CD4-positive, alpha-beta memory T cell (primary cell): ENCODE measurements at regions not wholly inside any gene's neighbourhood (a gene's known extent, or its start where the extent isn't known, plus 50 kb on each side); places are given as distances from the start of the nearest gene placed in this dataset.

ENCODE experiments used
- CTCF ChIA-PET: fragments of 350-600 bp; sonication (Branson Sonifier 250); formaldehyde crosslinking; loops from one replicate; lab custom pipeline; 2021; ENCODE audit warnings: inconsistent platforms; ENCODE audit not compliant: partially characterized antibody; lab: Charles Lee
- POLR2A ChIA-PET: fragments of 350-600 bp; sonication (Branson Sonifier 250); formaldehyde crosslinking; loops from one replicate; lab custom pipeline; 2021; ENCODE audit not compliant: partially characterized antibody; lab: Charles Lee
- DNase-seq, 5 donors: peaks; one replicate each; pipeline versions ENCODE4 v3.0.0 to v3.0.0-alpha.2; 2020 to 2022; ENCODE audit warnings: mixed read lengths in 1 of 5
- H3K27ac ChIP-seq: one replicate; pipeline ENCODE4 v1.7.0; 2013; ENCODE audit warnings: low read depth, low read length
- H3K27me3 ChIP-seq: 2 replicates; pipeline ENCODE4 v1.7.0; 2013; ENCODE audit warnings: mild to moderate bottlenecking, low read length, moderate library complexity; ENCODE audit not compliant: insufficient read depth
- H3K36me3 ChIP-seq: 2 replicates; pipeline ENCODE4 v1.7.0; 2013; ENCODE audit warnings: mild to moderate bottlenecking, low read length, moderate library complexity; ENCODE audit not compliant: insufficient read depth
- H3K4me1 ChIP-seq: 2 replicates; pipeline ENCODE4 v1.7.0; 2013; ENCODE audit warnings: mild to moderate bottlenecking, low read length, moderate library complexity; ENCODE audit not compliant: insufficient read depth
- H3K4me3 ChIP-seq, 2 donors: one replicate each; pipeline ENCODE4 v1.7.0; 2013; ENCODE audit warnings: low read length in 2 of 2, mild to moderate bottlenecking in 1 of 2
- H3K9me3 ChIP-seq, 2 donors: one replicate each; pipeline ENCODE4 v1.7.0; 2013; ENCODE audit warnings: low read length in 2 of 2, control low read depth in 1 of 2; ENCODE audit not compliant: control insufficient read depth in 1 of 2
- H3K27ac Mint-ChIP-seq, 7 donors: one replicate each; pipeline ENCODE4 v1.8.0; 2020 to 2021; ENCODE audit warnings: mixed read lengths in 7 of 7, mild to moderate bottlenecking in 6 of 7, inconsistent platforms in 3 of 7, moderate library complexity in 3 of 7
- H3K27me3 Mint-ChIP-seq, 2 donors: one replicate each; pipeline ENCODE4 v1.8.0; 2020 to 2021; ENCODE audit warnings: mixed read lengths in 2 of 2
- H3K36me3 Mint-ChIP-seq, 2 donors: one replicate each; pipeline ENCODE4 v1.8.0; 2020 to 2021; ENCODE audit warnings: mixed read lengths in 2 of 2, inconsistent platforms in 1 of 2, mild to moderate bottlenecking in 1 of 2
- H3K4me1 Mint-ChIP-seq, 4 donors: one replicate each; pipeline ENCODE4 v1.8.0; 2020 to 2021; ENCODE audit warnings: mixed read lengths in 4 of 4, mild to moderate bottlenecking in 1 of 4
- H3K4me3 Mint-ChIP-seq, 8 donors: one replicate each; pipeline ENCODE4 v1.8.0; 2020 to 2021; ENCODE audit warnings: mixed read lengths in 8 of 8, mild to moderate bottlenecking in 7 of 8, moderate library complexity in 6 of 8, inconsistent platforms in 3 of 8
- H3K9me3 Mint-ChIP-seq, 8 donors: one replicate each; pipeline ENCODE4 v1.8.0; 2020 to 2021; ENCODE audit warnings: mixed read lengths in 8 of 8, mild to moderate bottlenecking in 5 of 8, inconsistent platforms in 3 of 8, moderate library complexity in 1 of 8
- intact Hi-C: fragments of 100-400 bp; cut with micrococcal nuclease; formaldehyde crosslinking; loops from one replicate; pipeline ENCODE4 v1.15.1; 2023

GRCh38 chr1:11387829-11388228 is 91.1 kb upstream of the DISP3 start:
- Histone ChIP-seq H3K27me3 (no peaks in the 10 kb centered on the region), H3K36me3 (no peaks in the 10 kb centered on the region)

GRCh38 chr1:11388617-11389016 is 90.3 kb upstream of the DISP3 start:
- CTCF ChIA-PET: no interaction called here
- POLR2A ChIA-PET: no interaction called here
- DNase-seq: no peak
- peaks cover 11 to 20% (median 13%) of the 10 kb centered on the region in 4 donors for H3K4me1 Mint-ChIP-seq
- Histone ChIP-seq H3K36me3 (no peaks in the 10 kb centered on the region), H3K27me3 (no peaks in the 10 kb centered on the region), H3K4me1 (peaks cover 13% of the 10 kb centered on the region), H3K4me3 (no peak overlapping the region), H3K9me3 (no peaks in the 10 kb centered on the region), H3K27ac (no peak overlapping the region)
- H3K36me3 Mint-ChIP-seq: no peaks in the 10 kb centered on the region
- no peak overlapping the region for H3K4me3 Mint-ChIP-seq
- H3K27ac Mint-ChIP-seq: peak overlapping the region in 1 of 7 donors; percentile 48
- H3K27me3 Mint-ChIP-seq: peaks cover 0 to 2% of the 10 kb centered on the region in 2 donors
- intact Hi-C loops: no loop called here
- H3K9me3 Mint-ChIP-seq: no peaks in the 10 kb centered on the region

More at GRCh38 chr1:11387829-11388228, 91.1 kb upstream of the DISP3 start:
- Mint-ChIP-seq H3K27me3 (peaks cover 0 to 2% of the 10 kb centered on the region in 2 donors), H3K4me3 (no peak overlapping the region), H3K36me3 (no peaks in the 10 kb centered on the region), H3K9me3 (no peaks in the 10 kb centered on the region), H3K4me1 (peaks cover 18 to 23% (median 19%) of the 10 kb centered on the region in 4 donors), H3K27ac (no peak overlapping the region)
- Histone ChIP-seq H3K27ac (no peak overlapping the region), H3K9me3 (no peaks in the 10 kb centered on the region), H3K4me3 (no peak overlapping the region), H3K4me1 (peaks cover 20% of the 10 kb centered on the region)
- ChIA-PET POLR2A (no interaction called here), CTCF (no interaction called here)
- no peak for DNase-seq
- intact Hi-C loops: no loop called here

GRCh38 chr1:11391327-11391726 is 87.6 kb upstream of the DISP3 start:
- H3K4me1 ChIP-seq: no peaks in the 10 kb centered on the region
- intact Hi-C loops: no loop called here
- no peak overlapping the region for H3K4me3 ChIP-seq
- H3K36me3 ChIP-seq: no peaks in the 10 kb centered on the region
- no peak overlapping the region for H3K27ac ChIP-seq
- no peak overlapping the region for H3K4me3 Mint-ChIP-seq
- CTCF ChIA-PET: no interaction called here
- no peak overlapping the region for H3K27ac Mint-ChIP-seq
- no peaks in the 10 kb centered on the region for H3K36me3 Mint-ChIP-seq
- H3K9me3 Mint-ChIP-seq: no peaks in the 10 kb centered on the region
- H3K27me3 ChIP-seq: no peaks in the 10 kb centered on the region
- POLR2A ChIA-PET: no interaction called here
- H3K9me3 ChIP-seq: no peaks in the 10 kb centered on the region
- H3K4me1 Mint-ChIP-seq: peaks cover 0 to 14% (median 4%) of the 10 kb centered on the region in 4 donors
- no peak for DNase-seq
- peaks cover 2 to 8% of the 10 kb centered on the region in 2 donors for H3K27me3 Mint-ChIP-seq

DNA sequence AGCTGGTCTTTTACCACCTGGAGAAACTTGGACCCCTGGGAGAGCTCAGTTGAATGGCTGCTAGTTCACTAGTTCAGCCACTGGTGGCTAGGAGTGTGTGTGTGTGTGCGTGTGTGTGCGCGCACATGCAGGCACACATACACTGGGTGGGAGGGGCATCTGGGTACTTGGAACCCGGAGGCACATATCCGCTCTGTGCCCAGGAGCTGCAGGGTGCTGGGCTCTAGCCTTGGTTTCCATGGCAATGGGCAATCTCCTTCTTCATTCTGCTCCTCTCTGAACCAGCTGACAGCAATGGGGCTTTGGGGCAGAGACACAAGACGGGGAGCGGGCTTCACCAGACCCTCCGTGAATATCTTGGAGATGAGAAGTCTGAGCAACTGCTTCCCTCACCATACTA is 87.1 kb upstream of the DISP3 start:
- Histone ChIP-seq H3K9me3 (no peaks in the 10 kb centered on the region), H3K4me3 (no peak overlapping the region), H3K27ac (no peak overlapping the region), H3K36me3 (no peaks in the 10 kb centered on the region), H3K4me1 (no peaks in the 10 kb centered on the region), H3K27me3 (no peaks in the 10 kb centered on the region)
- Mint-ChIP-seq H3K9me3 (no peaks in the 10 kb centered on the region), H3K27me3 (peaks cover 2 to 8% of the 10 kb centered on the region in 2 donors), H3K4me1 (peaks cover 0 to 14% (median 4%) of the 10 kb centered on the region in 4 donors), H3K27ac (no peak overlapping the region), H3K4me3 (no peak overlapping the region), H3K36me3 (no peaks in the 10 kb centered on the region)
- POLR2A ChIA-PET: no interaction called here
- CTCF ChIA-PET: no interaction called here
- intact Hi-C loops: no loop called here
- DNase-seq: no peak

GRCh38 chr1:11394592-11395245 is 84.2 kb upstream of the DISP3 start:
- Histone ChIP-seq H3K4me1 (no peaks in the 10 kb centered on the region), H3K9me3 (no peaks in the 10 kb centered on the region), H3K4me3 (no peak overlapping the region), H3K27me3 (no peaks in the 10 kb centered on the region), H3K36me3 (no peaks in the 10 kb centered on the region), H3K27ac (no peak overlapping the region)
- Mint-ChIP-seq H3K4me3 (no peak overlapping the region), H3K27ac (peak overlapping the region in 1 of 7 donors; percentile 64), H3K4me1 (peaks cover 0 to 10% (median 4%) of the 10 kb centered on the region in 4 donors), H3K27me3 (peaks cover 2 to 12% of the 10 kb centered on the region in 2 donors), H3K9me3 (no peaks in the 10 kb centered on the region), H3K36me3 (no peaks in the 10 kb centered on the region)
- DNase-seq: no peak
- CTCF ChIA-PET: no interaction called here
- POLR2A ChIA-PET: no interaction called here
- intact Hi-C loops: no loop called here

GRCh38 chr1:11395616-11396015 is 83.3 kb upstream of the DISP3 start:
- H3K27me3 ChIP-seq: no peaks in the 10 kb centered on the region
- H3K36me3 ChIP-seq: no peaks in the 10 kb centered on the region
- Mint-ChIP-seq H3K4me3 (no peak overlapping the region), H3K27ac (no peak overlapping the region), H3K4me1 (peaks cover 0 to 10% (median 4%) of the 10 kb centered on the region in 4 donors), H3K9me3 (no peaks in the 10 kb centered on the region), H3K36me3 (no peaks in the 10 kb centered on the region), H3K27me3 (peaks cover 2 to 12% of the 10 kb centered on the region in 2 donors)
- ChIA-PET POLR2A (no interaction called here), CTCF (no interaction called here)
- no peaks in the 10 kb centered on the region for H3K4me1 ChIP-seq
- no peaks in the 10 kb centered on the region for H3K9me3 ChIP-seq
- intact Hi-C loops: no loop called here
- H3K27ac ChIP-seq: no peak overlapping the region
- DNase-seq: no peak
- H3K4me3 ChIP-seq: no peak overlapping the region

GRCh38 chr1:11397151-11397901 is 81.6 kb upstream of the DISP3 start:
- H3K4me3 ChIP-seq: no peak overlapping the region
- CTCF ChIA-PET: no interaction called here
- no peaks in the 10 kb centered on the region for H3K36me3 ChIP-seq
- no peaks in the 10 kb centered on the region for H3K27me3 ChIP-seq
- no peaks in the 10 kb centered on the region for H3K9me3 ChIP-seq
- no peak overlapping the region for H3K4me3 Mint-ChIP-seq
- no peak overlapping the region for H3K27ac ChIP-seq
- no peak for DNase-seq
- no peaks in the 10 kb centered on the region for H3K4me1 ChIP-seq
- H3K4me1 Mint-ChIP-seq: peaks cover 0 to 4% (median 3%) of the 10 kb centered on the region in 4 donors
- H3K9me3 Mint-ChIP-seq: no peaks in the 10 kb centered on the region
- intact Hi-C loops: no loop called here
- no peak overlapping the region for H3K27ac Mint-ChIP-seq
- H3K36me3 Mint-ChIP-seq: no peaks in the 10 kb centered on the region
- H3K27me3 Mint-ChIP-seq: peaks cover 2 to 12% of the 10 kb centered on the region in 2 donors
- POLR2A ChIA-PET: no interaction called here
